GM23338 (cell line): ENCODE measurements at regions not wholly inside any gene's neighbourhood (a gene's known extent, or its start where the extent isn't known, plus 50 kb on each side); places are given as distances from the start of the nearest gene placed in this dataset.

Source experiments
- ATAC-seq: fragments of 200-7000 bp; cut with Tn5 transposase; 3 replicates; pipeline ENCODE4 v1.9.1; 2020
- DNase-seq: peaks from one replicate; pipeline ENCODE4 v3.0.0-alpha.2; 2015; ENCODE audit warnings: low spot score
- H2AFZ ChIP-seq: fragments of 200-600 bp; sonication (generic); 2 replicates; pipeline ENCODE4 v1.8.0; 2016; ENCODE audit warnings: antibody characterized with exemption, mild to moderate bottlenecking, moderate library complexity
- H3F3A ChIP-seq: fragments of 200-600 bp; sonication (generic); replicated peaks from 2 replicates; pipeline ENCODE4 v1.8.0; 2017; ENCODE audit warnings: antibody characterized with exemption, mixed run types, low read depth
- H3K27ac ChIP-seq: fragments of 200-600 bp; sonication (generic); 2 replicates; pipeline ENCODE4 v1.6.1; 2016; ENCODE audit warnings: low read depth
- H3K27me3 ChIP-seq: fragments of 200-600 bp; sonication (generic); 2 replicates; pipeline ENCODE4 v1.8.0; 2016; ENCODE audit warnings: mild to moderate bottlenecking, mixed run types, moderate library complexity; ENCODE audit not compliant: insufficient read depth
- H3K36me3 ChIP-seq: fragments of 200-600 bp; sonication (generic); 2 replicates; pipeline ENCODE4 v1.8.0; 2016; ENCODE audit warnings: mild to moderate bottlenecking; ENCODE audit not compliant: insufficient read depth
- H3K4me1 ChIP-seq: fragments of 200-600 bp; sonication (generic); 2 replicates; pipeline ENCODE4 v1.8.0; 2016; ENCODE audit warnings: mild to moderate bottlenecking, moderate library complexity; ENCODE audit not compliant: insufficient read depth
- H3K4me2 ChIP-seq: fragments of 200-600 bp; sonication (generic); 2 replicates; pipeline ENCODE4 v1.7.1; 2017; ENCODE audit warnings: mixed run types
- H3K4me3 ChIP-seq: fragments of 200-600 bp; sonication (generic); 2 replicates; pipeline ENCODE4 v1.6.1; 2016; ENCODE audit warnings: mixed run types
- H3K79me2 ChIP-seq: fragments of 200-600 bp; sonication (generic); replicated peaks from 2 replicates; pipeline ENCODE4 v1.8.0; 2017; ENCODE audit warnings: mild to moderate bottlenecking; ENCODE audit not compliant: insufficient read depth
- H3K9me2 ChIP-seq: fragments of 200-600 bp; sonication (generic); 2 replicates; pipeline ENCODE4 v1.8.0; 2017; ENCODE audit not compliant: insufficient read depth
- H4K20me1 ChIP-seq: fragments of 200-600 bp; sonication (generic); replicated peaks from 2 replicates; pipeline ENCODE4 v1.8.0; 2017; ENCODE audit warnings: mild to moderate bottlenecking; ENCODE audit not compliant: insufficient read depth
- H3K27ac Mint-ChIP-seq: 2 replicates; pipeline ENCODE4 v1.8.0; 2020; ENCODE audit warnings: inconsistent platforms, mild to moderate bottlenecking, moderate library complexity, mixed read lengths
- H3K27me3 Mint-ChIP-seq: 3 replicates; pipeline ENCODE4 v1.8.0; 2022; ENCODE audit warnings: low read depth, mild to moderate bottlenecking, moderate library complexity, mixed read lengths, inconsistent platforms; ENCODE audit not compliant: insufficient read depth, poor library complexity
- H3K36me3 Mint-ChIP-seq: 3 replicates; pipeline ENCODE4 v1.8.0; 2021; ENCODE audit warnings: low read depth, mild to moderate bottlenecking, inconsistent platforms, moderate library complexity, mixed read lengths
- H3K4me1 Mint-ChIP-seq: 3 replicates; pipeline ENCODE4 v1.8.0; 2020; ENCODE audit warnings: mild to moderate bottlenecking, inconsistent platforms, mixed read lengths
- H3K4me3 Mint-ChIP-seq: 3 replicates; pipeline ENCODE4 v1.8.0; 2021; ENCODE audit warnings: moderate library complexity, mild to moderate bottlenecking, inconsistent platforms, mixed read lengths
- H3K9me3 Mint-ChIP-seq: 3 replicates; pipeline ENCODE4 v1.8.0; 2020; ENCODE audit warnings: moderate library complexity, mild to moderate bottlenecking, inconsistent platforms, mixed read lengths
- CREB1 ChIP-seq: fragments of 250-450 bp; sonication (Bioruptor Pico); IDR thresholded peaks from 2 replicates; pipeline ENCODE4 v1.5.0; 2020; ENCODE audit warnings: low read depth, mild to moderate bottlenecking, moderate library complexity
- EZH2 ChIP-seq: fragments of 200-600 bp; sonication (generic); IDR thresholded peaks from one replicate; pipeline ENCODE4 v1.8.0; 2017; ENCODE audit warnings: antibody characterized with exemption, mild to moderate bottlenecking, low read depth; ENCODE audit not compliant: unreplicated experiment
- EZH2phosphoT487 ChIP-seq: fragments of 200-600 bp; sonication (generic); IDR thresholded peaks from one replicate; pipeline ENCODE4 v1.8.1; 2018; ENCODE audit warnings: antibody characterized with exemption; ENCODE audit not compliant: unreplicated experiment
- JUNB ChIP-seq: IDR thresholded peaks from one replicate; pipeline ENCODE4 v1.6.1; 2016; ENCODE audit warnings: antibody characterized with exemption; ENCODE audit not compliant: unreplicated experiment
- NANOG ChIP-seq: IDR thresholded peaks from 2 replicates; pipeline ENCODE4 v1.6.1; 2016; ENCODE audit warnings: antibody characterized with exemption, borderline replicate concordance
- POLR2AphosphoS5 ChIP-seq: IDR thresholded peaks from 2 replicates; pipeline ENCODE4 v1.6.1; 2016; ENCODE audit warnings: antibody characterized with exemption, low read depth
- STAT1 ChIP-seq: IDR thresholded peaks from one replicate; pipeline ENCODE4 v1.6.1; 2016; ENCODE audit warnings: antibody characterized with exemption; ENCODE audit not compliant: unreplicated experiment
- ZNF114 ChIP-seq: fragments of 250-450 bp; sonication (Bioruptor Pico); IDR thresholded peaks from 2 replicates; pipeline ENCODE4 v1.5.0; 2020; ENCODE audit warnings: mild to moderate bottlenecking, moderate library complexity
- ZNF331 ChIP-seq: fragments of 250-450 bp; sonication (Bioruptor Pico); IDR thresholded peaks from 2 replicates; pipeline ENCODE4 v1.5.0; 2020; ENCODE audit warnings: low read depth, mild to moderate bottlenecking, moderate library complexity
- TF ChIP-seq, protein P1 (sequence below): IDR thresholded peaks from 2 replicates; pipeline ENCODE4 v1.6.1; 2016; ENCODE audit warnings: antibody characterized with exemption
- TF ChIP-seq, protein P2 (sequence below): IDR thresholded peaks from one replicate; pipeline ENCODE4 v1.6.1; 2018; ENCODE audit warnings: antibody characterized with exemption; ENCODE audit not compliant: unreplicated experiment
- TF ChIP-seq, protein P3 (sequence below): fragments of 250-450 bp; sonication (Bioruptor Pico); IDR thresholded peaks from 2 replicates; pipeline ENCODE4 v1.5.0; 2020; ENCODE audit warnings: mild to moderate bottlenecking, moderate library complexity
- TF ChIP-seq, protein P4 (sequence below), 2 experiments: fragments of 200-600 bp in 1 of 2; sonication (generic) in 1 of 2; conservative IDR thresholded peaks; 2 replicates each; pipeline versions ENCODE4 v1.5.1 to v1.6.1; 2016 to 2017; ENCODE audit warnings: antibody characterized with exemption in 2 of 2, low read depth in 2 of 2, mild to moderate bottlenecking in 2 of 2, moderate library complexity in 1 of 2

DNA sequence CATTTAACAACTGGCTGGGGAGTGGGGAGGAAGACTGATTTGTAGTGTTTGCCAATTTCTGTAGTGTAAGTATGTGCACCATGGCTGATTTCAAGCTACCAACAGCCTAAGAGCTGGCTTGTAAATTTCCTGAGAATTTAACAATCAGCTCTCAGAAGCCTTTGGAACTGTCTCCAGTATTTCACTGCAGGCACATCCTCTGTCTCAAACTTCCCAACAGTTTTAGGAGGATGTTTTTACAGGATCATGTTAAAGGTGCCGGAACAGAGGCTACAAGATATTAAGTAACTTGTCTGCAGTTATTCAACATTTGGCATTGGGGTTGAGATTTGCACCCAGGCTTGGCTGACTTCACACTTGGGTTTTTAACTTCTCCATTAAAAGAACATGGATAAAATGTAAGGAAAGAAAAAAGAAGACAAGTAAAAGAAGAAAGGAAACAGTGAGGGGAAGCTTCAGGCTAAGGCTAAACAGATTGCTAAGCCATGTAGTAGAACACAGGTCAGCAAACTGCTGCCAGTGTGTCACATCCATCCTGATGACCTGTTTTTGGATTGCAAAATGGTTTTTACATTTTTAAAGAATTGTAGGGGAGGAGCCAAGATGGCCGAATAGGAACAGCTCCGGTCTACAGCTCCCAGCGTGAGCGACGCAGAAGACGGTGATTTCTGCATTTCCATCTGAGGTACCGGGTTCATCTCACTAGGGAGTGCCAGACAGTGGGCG is 204.8 kb upstream of the SESN3 start:
- peaks cover 11% of the 10 kb centered on the region for H3K9me2 ChIP-seq
- H3K27ac ChIP-seq: no peak overlapping the region
- Mint-ChIP-seq H3K4me3 (no peak overlapping the region), H3K9me3 (no peaks in the 10 kb centered on the region), H3K36me3 (no peaks in the 10 kb centered on the region), H3K4me1 (peaks cover 12% of the 10 kb centered on the region), H3K27ac (no peak overlapping the region), H3K27me3 (no peaks in the 10 kb centered on the region)
- peaks cover 7% of the 10 kb centered on the region; the same call in 1 of the 2 replicates for H3K4me1 ChIP-seq
- no peak for TF ChIP-seq POLR2AphosphoS5
- TF ChIP-seq, protein P1, sequence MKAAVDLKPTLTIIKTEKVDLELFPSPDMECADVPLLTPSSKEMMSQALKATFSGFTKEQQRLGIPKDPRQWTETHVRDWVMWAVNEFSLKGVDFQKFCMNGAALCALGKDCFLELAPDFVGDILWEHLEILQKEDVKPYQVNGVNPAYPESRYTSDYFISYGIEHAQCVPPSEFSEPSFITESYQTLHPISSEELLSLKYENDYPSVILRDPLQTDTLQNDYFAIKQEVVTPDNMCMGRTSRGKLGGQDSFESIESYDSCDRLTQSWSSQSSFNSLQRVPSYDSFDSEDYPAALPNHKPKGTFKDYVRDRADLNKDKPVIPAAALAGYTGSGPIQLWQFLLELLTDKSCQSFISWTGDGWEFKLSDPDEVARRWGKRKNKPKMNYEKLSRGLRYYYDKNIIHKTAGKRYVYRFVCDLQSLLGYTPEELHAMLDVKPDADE: no peak
- TF ChIP-seq NANOG: no peak
- no peak for TF ChIP-seq JUNB
- TF ChIP-seq ZNF331 (CRISPR knock-in tag): no peak
- no peak for TF ChIP-seq CREB1 (CRISPR knock-in tag)
- TF ChIP-seq, protein P2, sequence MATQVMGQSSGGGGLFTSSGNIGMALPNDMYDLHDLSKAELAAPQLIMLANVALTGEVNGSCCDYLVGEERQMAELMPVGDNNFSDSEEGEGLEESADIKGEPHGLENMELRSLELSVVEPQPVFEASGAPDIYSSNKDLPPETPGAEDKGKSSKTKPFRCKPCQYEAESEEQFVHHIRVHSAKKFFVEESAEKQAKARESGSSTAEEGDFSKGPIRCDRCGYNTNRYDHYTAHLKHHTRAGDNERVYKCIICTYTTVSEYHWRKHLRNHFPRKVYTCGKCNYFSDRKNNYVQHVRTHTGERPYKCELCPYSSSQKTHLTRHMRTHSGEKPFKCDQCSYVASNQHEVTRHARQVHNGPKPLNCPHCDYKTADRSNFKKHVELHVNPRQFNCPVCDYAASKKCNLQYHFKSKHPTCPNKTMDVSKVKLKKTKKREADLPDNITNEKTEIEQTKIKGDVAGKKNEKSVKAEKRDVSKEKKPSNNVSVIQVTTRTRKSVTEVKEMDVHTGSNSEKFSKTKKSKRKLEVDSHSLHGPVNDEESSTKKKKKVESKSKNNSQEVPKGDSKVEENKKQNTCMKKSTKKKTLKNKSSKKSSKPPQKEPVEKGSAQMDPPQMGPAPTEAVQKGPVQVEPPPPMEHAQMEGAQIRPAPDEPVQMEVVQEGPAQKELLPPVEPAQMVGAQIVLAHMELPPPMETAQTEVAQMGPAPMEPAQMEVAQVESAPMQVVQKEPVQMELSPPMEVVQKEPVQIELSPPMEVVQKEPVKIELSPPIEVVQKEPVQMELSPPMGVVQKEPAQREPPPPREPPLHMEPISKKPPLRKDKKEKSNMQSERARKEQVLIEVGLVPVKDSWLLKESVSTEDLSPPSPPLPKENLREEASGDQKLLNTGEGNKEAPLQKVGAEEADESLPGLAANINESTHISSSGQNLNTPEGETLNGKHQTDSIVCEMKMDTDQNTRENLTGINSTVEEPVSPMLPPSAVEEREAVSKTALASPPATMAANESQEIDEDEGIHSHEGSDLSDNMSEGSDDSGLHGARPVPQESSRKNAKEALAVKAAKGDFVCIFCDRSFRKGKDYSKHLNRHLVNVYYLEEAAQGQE: no peak
- TF ChIP-seq EZH2: no peak
- TF ChIP-seq, protein P3, sequence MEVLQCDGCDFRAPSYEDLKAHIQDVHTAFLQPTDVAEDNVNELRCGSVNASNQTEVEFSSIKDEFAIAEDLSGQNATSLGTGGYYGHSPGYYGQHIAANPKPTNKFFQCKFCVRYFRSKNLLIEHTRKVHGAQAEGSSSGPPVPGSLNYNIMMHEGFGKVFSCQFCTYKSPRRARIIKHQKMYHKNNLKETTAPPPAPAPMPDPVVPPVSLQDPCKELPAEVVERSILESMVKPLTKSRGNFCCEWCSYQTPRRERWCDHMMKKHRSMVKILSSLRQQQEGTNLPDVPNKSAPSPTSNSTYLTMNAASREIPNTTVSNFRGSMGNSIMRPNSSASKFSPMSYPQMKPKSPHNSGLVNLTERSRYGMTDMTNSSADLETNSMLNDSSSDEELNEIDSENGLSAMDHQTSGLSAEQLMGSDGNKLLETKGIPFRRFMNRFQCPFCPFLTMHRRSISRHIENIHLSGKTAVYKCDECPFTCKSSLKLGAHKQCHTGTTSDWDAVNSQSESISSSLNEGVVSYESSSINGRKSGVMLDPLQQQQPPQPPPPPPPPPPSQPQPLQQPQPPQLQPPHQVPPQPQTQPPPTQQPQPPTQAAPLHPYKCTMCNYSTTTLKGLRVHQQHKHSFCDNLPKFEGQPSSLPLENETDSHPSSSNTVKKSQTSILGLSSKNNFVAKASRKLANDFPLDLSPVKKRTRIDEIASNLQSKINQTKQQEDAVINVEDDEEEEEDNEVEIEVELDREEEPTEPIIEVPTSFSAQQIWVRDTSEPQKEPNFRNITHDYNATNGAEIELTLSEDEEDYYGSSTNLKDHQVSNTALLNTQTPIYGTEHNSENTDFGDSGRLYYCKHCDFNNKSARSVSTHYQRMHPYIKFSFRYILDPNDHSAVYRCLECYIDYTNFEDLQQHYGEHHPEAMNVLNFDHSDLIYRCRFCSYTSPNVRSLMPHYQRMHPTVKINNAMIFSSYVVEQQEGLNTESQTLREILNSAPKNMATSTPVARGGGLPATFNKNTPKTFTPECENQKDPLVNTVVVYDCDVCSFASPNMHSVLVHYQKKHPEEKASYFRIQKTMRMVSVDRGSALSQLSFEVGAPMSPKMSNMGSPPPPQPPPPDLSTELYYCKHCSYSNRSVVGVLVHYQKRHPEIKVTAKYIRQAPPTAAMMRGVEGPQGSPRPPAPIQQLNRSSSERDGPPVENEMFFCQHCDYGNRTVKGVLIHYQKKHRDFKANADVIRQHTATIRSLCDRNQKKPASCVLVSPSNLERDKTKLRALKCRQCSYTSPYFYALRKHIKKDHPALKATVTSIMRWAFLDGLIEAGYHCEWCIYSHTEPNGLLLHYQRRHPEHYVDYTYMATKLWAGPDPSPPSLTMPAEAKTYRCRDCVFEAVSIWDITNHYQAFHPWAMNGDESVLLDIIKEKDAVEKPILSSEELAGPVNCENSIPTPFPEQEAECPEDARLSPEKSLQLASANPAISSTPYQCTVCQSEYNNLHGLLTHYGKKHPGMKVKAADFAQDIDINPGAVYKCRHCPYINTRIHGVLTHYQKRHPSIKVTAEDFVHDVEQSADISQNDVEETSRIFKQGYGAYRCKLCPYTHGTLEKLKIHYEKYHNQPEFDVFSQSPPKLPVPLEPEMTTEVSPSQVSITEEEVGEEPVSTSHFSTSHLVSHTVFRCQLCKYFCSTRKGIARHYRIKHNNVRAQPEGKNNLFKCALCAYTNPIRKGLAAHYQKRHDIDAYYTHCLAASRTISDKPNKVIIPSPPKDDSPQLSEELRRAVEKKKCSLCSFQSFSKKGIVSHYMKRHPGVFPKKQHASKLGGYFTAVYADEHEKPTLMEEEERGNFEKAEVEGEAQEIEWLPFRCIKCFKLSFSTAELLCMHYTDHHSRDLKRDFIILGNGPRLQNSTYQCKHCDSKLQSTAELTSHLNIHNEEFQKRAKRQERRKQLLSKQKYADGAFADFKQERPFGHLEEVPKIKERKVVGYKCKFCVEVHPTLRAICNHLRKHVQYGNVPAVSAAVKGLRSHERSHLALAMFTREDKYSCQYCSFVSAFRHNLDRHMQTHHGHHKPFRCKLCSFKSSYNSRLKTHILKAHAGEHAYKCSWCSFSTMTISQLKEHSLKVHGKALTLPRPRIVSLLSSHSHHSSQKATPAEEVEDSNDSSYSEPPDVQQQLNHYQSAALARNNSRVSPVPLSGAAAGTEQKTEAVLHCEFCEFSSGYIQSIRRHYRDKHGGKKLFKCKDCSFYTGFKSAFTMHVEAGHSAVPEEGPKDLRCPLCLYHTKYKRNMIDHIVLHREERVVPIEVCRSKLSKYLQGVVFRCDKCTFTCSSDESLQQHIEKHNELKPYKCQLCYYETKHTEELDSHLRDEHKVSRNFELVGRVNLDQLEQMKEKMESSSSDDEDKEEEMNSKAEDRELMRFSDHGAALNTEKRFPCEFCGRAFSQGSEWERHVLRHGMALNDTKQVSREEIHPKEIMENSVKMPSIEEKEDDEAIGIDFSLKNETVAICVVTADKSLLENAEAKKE (CRISPR knock-in tag): no peak
- TF ChIP-seq, protein P4, sequence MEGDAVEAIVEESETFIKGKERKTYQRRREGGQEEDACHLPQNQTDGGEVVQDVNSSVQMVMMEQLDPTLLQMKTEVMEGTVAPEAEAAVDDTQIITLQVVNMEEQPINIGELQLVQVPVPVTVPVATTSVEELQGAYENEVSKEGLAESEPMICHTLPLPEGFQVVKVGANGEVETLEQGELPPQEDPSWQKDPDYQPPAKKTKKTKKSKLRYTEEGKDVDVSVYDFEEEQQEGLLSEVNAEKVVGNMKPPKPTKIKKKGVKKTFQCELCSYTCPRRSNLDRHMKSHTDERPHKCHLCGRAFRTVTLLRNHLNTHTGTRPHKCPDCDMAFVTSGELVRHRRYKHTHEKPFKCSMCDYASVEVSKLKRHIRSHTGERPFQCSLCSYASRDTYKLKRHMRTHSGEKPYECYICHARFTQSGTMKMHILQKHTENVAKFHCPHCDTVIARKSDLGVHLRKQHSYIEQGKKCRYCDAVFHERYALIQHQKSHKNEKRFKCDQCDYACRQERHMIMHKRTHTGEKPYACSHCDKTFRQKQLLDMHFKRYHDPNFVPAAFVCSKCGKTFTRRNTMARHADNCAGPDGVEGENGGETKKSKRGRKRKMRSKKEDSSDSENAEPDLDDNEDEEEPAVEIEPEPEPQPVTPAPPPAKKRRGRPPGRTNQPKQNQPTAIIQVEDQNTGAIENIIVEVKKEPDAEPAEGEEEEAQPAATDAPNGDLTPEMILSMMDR (conservative IDR thresholded peaks at IDR 0.05; ENCODE audit: low read depth in 2 of 2): no peak
- no peak for TF ChIP-seq STAT1
- TF ChIP-seq EZH2phosphoT487: no peak
- no peak for TF ChIP-seq ZNF114 (CRISPR knock-in tag)
- H2AFZ ChIP-seq: peak overlapping the region; percentile 82; the same call in 1 of the 2 replicates
- H3K27me3 ChIP-seq: no peaks in the 10 kb centered on the region
- no peaks in the 10 kb centered on the region for H3K36me3 ChIP-seq
- no peak overlapping the region for H3K4me2 ChIP-seq
- DNase-seq (no peak), ATAC-seq (no peak)
- no peaks in the 10 kb centered on the region for H3F3A ChIP-seq
- H3K4me3 ChIP-seq: no peak overlapping the region
- H3K79me2 ChIP-seq: no peaks in the 10 kb centered on the region
- H4K20me1 ChIP-seq: no peaks in the 10 kb centered on the region
